ENCODE measurements at regions not wholly inside any gene's neighbourhood (a gene's known extent, or its start where the extent isn't known, plus 50 kb on each side); places are given as distances from the start of the nearest gene placed in this dataset.

DNA sequence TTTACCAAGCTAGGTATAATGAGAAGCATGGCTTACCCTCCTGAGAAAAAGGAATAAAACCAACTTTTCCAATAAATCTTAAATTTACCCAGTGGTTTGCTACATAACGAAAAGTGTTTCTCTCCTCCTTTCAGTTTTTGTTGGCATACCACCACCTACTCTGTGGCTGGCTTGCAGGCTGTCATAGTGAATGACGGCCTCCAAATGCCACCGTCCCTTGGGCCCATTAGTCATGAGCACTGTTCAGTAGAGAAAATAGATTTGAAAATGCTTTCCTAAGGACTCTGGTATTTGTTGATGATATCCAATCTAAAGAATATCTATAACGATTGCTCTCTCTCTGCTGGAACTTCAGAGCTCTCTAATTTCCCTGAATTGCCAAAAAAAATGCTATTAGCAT lies 488.3 kb downstream of the MAGEE1 start:
- TF ChIP-seq TEAD4 (IDR thresholded peaks at IDR 0.05) = no peak
- TF ChIP-seq EP300 (IDR thresholded peaks at IDR 0.05; ENCODE audit: borderline replicate concordance) = no peak
- no peak for TF ChIP-seq CEBPB (IDR thresholded peaks at IDR 0.05)
- no peak for TF ChIP-seq ZBTB7A (IDR thresholded peaks at IDR 0.05; ENCODE audit: low read depth)
- TF ChIP-seq, protein P1, sequence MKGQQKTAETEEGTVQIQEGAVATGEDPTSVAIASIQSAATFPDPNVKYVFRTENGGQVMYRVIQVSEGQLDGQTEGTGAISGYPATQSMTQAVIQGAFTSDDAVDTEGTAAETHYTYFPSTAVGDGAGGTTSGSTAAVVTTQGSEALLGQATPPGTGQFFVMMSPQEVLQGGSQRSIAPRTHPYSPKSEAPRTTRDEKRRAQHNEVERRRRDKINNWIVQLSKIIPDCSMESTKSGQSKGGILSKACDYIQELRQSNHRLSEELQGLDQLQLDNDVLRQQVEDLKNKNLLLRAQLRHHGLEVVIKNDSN (IDR thresholded peaks at IDR 0.05) = no peak
- no peak for TF ChIP-seq RAD21 (IDR thresholded peaks at IDR 0.05; ENCODE audit: low read depth)
- TF ChIP-seq TCF12 (IDR thresholded peaks at IDR 0.05; ENCODE audit: low read depth) = no peak
- no peak for TF ChIP-seq FOXM1 (IDR thresholded peaks at IDR 0.05; ENCODE audit: borderline replicate concordance, low read depth)
- TF ChIP-seq NFIC (IDR thresholded peaks at IDR 0.05) = no peak
- TF ChIP-seq, protein P2, sequence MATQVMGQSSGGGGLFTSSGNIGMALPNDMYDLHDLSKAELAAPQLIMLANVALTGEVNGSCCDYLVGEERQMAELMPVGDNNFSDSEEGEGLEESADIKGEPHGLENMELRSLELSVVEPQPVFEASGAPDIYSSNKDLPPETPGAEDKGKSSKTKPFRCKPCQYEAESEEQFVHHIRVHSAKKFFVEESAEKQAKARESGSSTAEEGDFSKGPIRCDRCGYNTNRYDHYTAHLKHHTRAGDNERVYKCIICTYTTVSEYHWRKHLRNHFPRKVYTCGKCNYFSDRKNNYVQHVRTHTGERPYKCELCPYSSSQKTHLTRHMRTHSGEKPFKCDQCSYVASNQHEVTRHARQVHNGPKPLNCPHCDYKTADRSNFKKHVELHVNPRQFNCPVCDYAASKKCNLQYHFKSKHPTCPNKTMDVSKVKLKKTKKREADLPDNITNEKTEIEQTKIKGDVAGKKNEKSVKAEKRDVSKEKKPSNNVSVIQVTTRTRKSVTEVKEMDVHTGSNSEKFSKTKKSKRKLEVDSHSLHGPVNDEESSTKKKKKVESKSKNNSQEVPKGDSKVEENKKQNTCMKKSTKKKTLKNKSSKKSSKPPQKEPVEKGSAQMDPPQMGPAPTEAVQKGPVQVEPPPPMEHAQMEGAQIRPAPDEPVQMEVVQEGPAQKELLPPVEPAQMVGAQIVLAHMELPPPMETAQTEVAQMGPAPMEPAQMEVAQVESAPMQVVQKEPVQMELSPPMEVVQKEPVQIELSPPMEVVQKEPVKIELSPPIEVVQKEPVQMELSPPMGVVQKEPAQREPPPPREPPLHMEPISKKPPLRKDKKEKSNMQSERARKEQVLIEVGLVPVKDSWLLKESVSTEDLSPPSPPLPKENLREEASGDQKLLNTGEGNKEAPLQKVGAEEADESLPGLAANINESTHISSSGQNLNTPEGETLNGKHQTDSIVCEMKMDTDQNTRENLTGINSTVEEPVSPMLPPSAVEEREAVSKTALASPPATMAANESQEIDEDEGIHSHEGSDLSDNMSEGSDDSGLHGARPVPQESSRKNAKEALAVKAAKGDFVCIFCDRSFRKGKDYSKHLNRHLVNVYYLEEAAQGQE (IDR thresholded peaks at IDR 0.05; ENCODE audit: low read depth) = no peak
- TF ChIP-seq EGR1 (IDR thresholded peaks at IDR 0.05) = no peak
- no peak for TF ChIP-seq TAF1 (IDR thresholded peaks at IDR 0.05; ENCODE audit: low read depth)
- no peak for TF ChIP-seq YY1 (IDR thresholded peaks at IDR 0.05; ENCODE audit: low read depth)
- no peak for TF ChIP-seq MAX (IDR thresholded peaks at IDR 0.05)
- TF ChIP-seq CREB1 (IDR thresholded peaks at IDR 0.05; ENCODE audit: low read depth) = no peak

- TF ChIP-seq CEBPB (IDR thresholded peaks at IDR 0.05) (no peak), TEAD4 (IDR thresholded peaks at IDR 0.05) (no peak), ZBTB7A (IDR thresholded peaks at IDR 0.05; ENCODE audit: low read depth) (no peak)
Measured at GRCh38 chrX:76918033-76918432, 490.5 kb downstream of the MAGEE1 start.

DNA sequence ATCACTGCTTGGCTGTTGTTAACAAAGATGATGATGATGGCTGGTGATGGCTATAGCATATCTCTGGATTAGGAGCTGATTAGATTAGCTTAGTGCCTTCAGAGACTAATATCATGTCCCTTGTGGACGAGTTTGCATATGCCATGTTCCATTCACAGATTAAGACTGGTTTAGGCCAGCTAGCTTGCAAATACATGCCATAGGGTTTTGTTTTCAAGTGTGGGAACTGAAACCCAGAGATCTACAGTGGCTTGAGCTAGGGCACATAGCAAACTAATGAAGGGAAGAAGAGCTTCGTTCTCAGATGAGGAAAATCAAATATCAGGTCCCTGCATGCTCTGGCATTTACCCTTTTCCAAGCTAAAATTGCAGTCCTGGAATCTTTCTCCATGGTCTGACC lies 492.3 kb downstream of the MAGEE1 start:
- TF ChIP-seq RAD21 (IDR thresholded peaks at IDR 0.05; ENCODE audit: low read depth) = no peak
- TF ChIP-seq EP300 (IDR thresholded peaks at IDR 0.05; ENCODE audit: borderline replicate concordance) = no peak
- TF ChIP-seq NFIC (IDR thresholded peaks at IDR 0.05) = no peak
- TF ChIP-seq, protein P2 (IDR thresholded peaks at IDR 0.05; ENCODE audit: low read depth) = no peak
- TF ChIP-seq, protein P1 (IDR thresholded peaks at IDR 0.05) = no peak
- TF ChIP-seq CEBPB (IDR thresholded peaks at IDR 0.05) = no peak
- no peak for TF ChIP-seq MAX (IDR thresholded peaks at IDR 0.05)
- TF ChIP-seq ZBTB7A (IDR thresholded peaks at IDR 0.05; ENCODE audit: low read depth) = no peak
- TF ChIP-seq TCF12 (IDR thresholded peaks at IDR 0.05; ENCODE audit: low read depth) = no peak

DNA sequence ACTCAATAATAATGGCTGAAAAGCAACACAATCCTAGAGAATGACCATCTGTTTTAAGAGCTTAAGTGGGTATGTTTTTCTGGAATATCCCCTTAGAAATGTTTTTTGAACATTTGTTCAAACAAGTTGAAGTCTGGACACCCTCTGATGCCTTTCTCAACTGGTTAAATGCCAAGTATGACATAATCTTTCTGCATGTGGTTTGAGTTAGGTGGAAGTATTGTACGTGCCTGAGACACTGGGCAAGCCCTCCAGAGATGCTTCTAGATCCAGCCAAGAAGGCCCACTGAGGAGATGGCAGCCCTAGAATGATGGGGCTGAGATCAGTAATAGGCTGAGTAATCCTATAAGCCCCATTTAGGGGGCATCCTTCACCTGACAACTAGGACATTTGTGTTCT lies 493.1 kb downstream of the MAGEE1 start:
- TF ChIP-seq TCF12 (IDR thresholded peaks at IDR 0.05; ENCODE audit: low read depth) = no peak
- no peak for TF ChIP-seq EP300 (IDR thresholded peaks at IDR 0.05; ENCODE audit: borderline replicate concordance)

GRCh38 chrX:76921176-76921575 lies 493.7 kb downstream of the MAGEE1 start:
- no peak for TF ChIP-seq TAF1 (IDR thresholded peaks at IDR 0.05; ENCODE audit: low read depth)

- TF ChIP-seq CREB1 (IDR thresholded peaks at IDR 0.05; ENCODE audit: low read depth) = no peak
- TF ChIP-seq NFIC (IDR thresholded peaks at IDR 0.05) = no peak
- no peak for TF ChIP-seq RAD21 (IDR thresholded peaks at IDR 0.05; ENCODE audit: low read depth)
- TF ChIP-seq CEBPB (IDR thresholded peaks at IDR 0.05) = no peak
Measured at GRCh38 chrX:76922100-76922499, 494.6 kb downstream of the MAGEE1 start.

GRCh38 chrX:76931518-76931917 lies 504.0 kb downstream of the MAGEE1 start:
- TF ChIP-seq, protein P1 (IDR thresholded peaks at IDR 0.05) = no peak
- TF ChIP-seq NFIC (IDR thresholded peaks at IDR 0.05) (no peak), TEAD4 (IDR thresholded peaks at IDR 0.05) (no peak), RAD21 (IDR thresholded peaks at IDR 0.05; ENCODE audit: low read depth) (no peak), CEBPB (IDR thresholded peaks at IDR 0.05) (no peak), TAF1 (IDR thresholded peaks at IDR 0.05; ENCODE audit: low read depth) (no peak), EP300 (IDR thresholded peaks at IDR 0.05; ENCODE audit: borderline replicate concordance) (no peak), TCF12 (IDR thresholded peaks at IDR 0.05; ENCODE audit: low read depth) (no peak), ZBTB7A (IDR thresholded peaks at IDR 0.05; ENCODE audit: low read depth) (no peak), MAX (IDR thresholded peaks at IDR 0.05) (no peak), YY1 (IDR thresholded peaks at IDR 0.05; ENCODE audit: low read depth) (no peak), CREB1 (IDR thresholded peaks at IDR 0.05; ENCODE audit: low read depth) (no peak), FOXM1 (IDR thresholded peaks at IDR 0.05; ENCODE audit: borderline replicate concordance, low read depth) (no peak), EGR1 (IDR thresholded peaks at IDR 0.05) (no peak)
- TF ChIP-seq, protein P2 (IDR thresholded peaks at IDR 0.05; ENCODE audit: low read depth) = no peak
